Cerebellar cortex (tissue), 1 donor: ENCODE measurements at regions not wholly inside any gene's neighbourhood (a gene's known extent, or its start where the extent isn't known, plus 50 kb on each side); places are given as distances from the start of the nearest gene placed in this dataset.
"Not testable (repeated sequence)": the region's sequence is repeated elsewhere in the genome, so short reads cannot be mapped to it uniquely, and the experiment has no call there.

Source experiments
- DNase-seq: peaks from one replicate; pipeline ENCODE4 v3.0.0-alpha.2; 2015; ENCODE audit warnings: low spot score

GRCh38 chr9:106110483-106110882 lies 416.1 kb downstream of the TMEM38B start:
- DNase-seq: no peak

- DNase-seq: no peak
These were observed 416.8 kb downstream of the TMEM38B start for GRCh38 chr9:106111039-106111730.

- DNase-seq: no peak
These were observed 418.6 kb downstream of the TMEM38B start for GRCh38 chr9:106112935-106113334.

GRCh38 chr9:106119176-106119575 lies 424.8 kb downstream of the TMEM38B start:
- no peak for DNase-seq

GRCh38 chr9:106120071-106120470 lies 425.7 kb downstream of the TMEM38B start:
- no peak for DNase-seq

GRCh38 chr9:106127776-106128175 lies 433.4 kb downstream of the TMEM38B start:
- no peak for DNase-seq

GRCh38 chr9:106130374-106130773 lies 436.0 kb downstream of the TMEM38B start:
- no peak for DNase-seq

- DNase-seq: no peak
These were observed 449.4 kb downstream of the TMEM38B start for GRCh38 chr9:106143781-106144180.

- DNase-seq: no peak
These were observed 451.9 kb downstream of the TMEM38B start for GRCh38 chr9:106146066-106146840.

GRCh38 chr9:106146886-106147285 lies 452.5 kb downstream of the TMEM38B start:
- DNase-seq: no peak

GRCh38 chr9:106149956-106150355 lies 455.6 kb downstream of the TMEM38B start:
- DNase-seq: no peak

- DNase-seq: no peak
These were observed 462.1 kb downstream of the TMEM38B start for GRCh38 chr9:106156465-106156864.

GRCh38 chr9:106172265-106172664 lies 477.9 kb downstream of the TMEM38B start:
- DNase-seq: no peak

GRCh38 chr9:106174346-106174745 lies 480.0 kb downstream of the TMEM38B start:
- DNase-seq: no peak

- DNase-seq: peak; percentile 8
These were observed 482.9 kb downstream of the TMEM38B start for GRCh38 chr9:106177216-106177615.

- no peak for DNase-seq
These were observed 484.9 kb downstream of the TMEM38B start for GRCh38 chr9:106179191-106179590.

GRCh38 chr9:106203815-106204516 lies 509.6 kb downstream of the TMEM38B start:
- DNase-seq: not testable (repeated sequence)

GRCh38 chr9:106207298-106207697 lies 513.0 kb downstream of the TMEM38B start:
- DNase-seq: no peak

GRCh38 chr9:106218427-106218826 lies 524.1 kb downstream of the TMEM38B start:
- no peak for DNase-seq

GRCh38 chr9:106218854-106219253 lies 524.5 kb downstream of the TMEM38B start:
- no peak for DNase-seq

- DNase-seq: no peak
These were observed 526.1 kb downstream of the TMEM38B start for GRCh38 chr9:106220415-106220814.

GRCh38 chr9:106228861-106229260 lies 534.5 kb downstream of the TMEM38B start:
- DNase-seq: peak; percentile 53

- DNase-seq: no peak
These were observed 538.8 kb downstream of the TMEM38B start for GRCh38 chr9:106233116-106233515.
